Endothelial cell of umbilical vein (primary cell): ENCODE measurements at regions not wholly inside any gene's neighbourhood (a gene's known extent, or its start where the extent isn't known, plus 50 kb on each side); places are given as distances from the start of the nearest gene placed in this dataset.

Source experiments
- BruUV-seq: library from RNA; stranded (reverse); fragments of 400-500 nt; replicated peaks from 2 replicates; lab custom pipeline; 2021; lab: Mats Ljungman, UMichigan
- CTCF ChIA-PET: fragments of 300-600, 350-600 bp; sonication (Branson Sonifier 250); formaldehyde crosslinking; loops from one replicate; lab custom pipeline; 2021; ENCODE audit warnings: antibody characterized with exemption, inconsistent platforms; lab: Charles Lee
- POLR2A ChIA-PET: fragments of 300-600, 350-600 bp; sonication (Branson Sonifier 250); formaldehyde crosslinking; loops from one replicate; lab custom pipeline; 2021; ENCODE audit warnings: antibody characterized with exemption, inconsistent platforms; lab: Charles Lee
- DNase-seq: peaks from one replicate; pipeline ENCODE4 v3.0.0-alpha.2; 2011; ENCODE audit warnings: low read depth, low spot score
- FAIRE-seq: peaks from 2 replicates; lab custom pipeline; 2011; peaks lifted over from hg19 to GRCh38; lab: Jason Lieb, UNC
- H2AFZ ChIP-seq: 2 replicates; pipeline ENCODE4 v1.6.0; 2012; ENCODE audit warnings: low read depth, low read length, control low read depth, inconsistent platforms
- H3K27ac ChIP-seq: 2 replicates; pipeline ENCODE4 v1.5.1; 2011; ENCODE audit warnings: low read depth, mild to moderate bottlenecking, control low read depth, low read length, moderate library complexity; ENCODE audit not compliant: insufficient read depth
- H3K27me3 ChIP-seq, 2 experiments: 2 replicates each; pipeline versions ENCODE4 v1.6.0 to v1.6.1; 2011; ENCODE audit warnings: low read length in 2 of 2, mixed read lengths in 1 of 2; ENCODE audit not compliant: control insufficient read depth in 2 of 2, insufficient read depth in 2 of 2
- H3K36me3 ChIP-seq, 2 experiments: 2 replicates in 1 of 2; 3 replicates in 1 of 2; pipeline ENCODE4 v1.5.1; 2011; ENCODE audit warnings: low read length in 2 of 2, mild to moderate bottlenecking in 1 of 2, moderate library complexity in 1 of 2; ENCODE audit not compliant: control insufficient read depth in 2 of 2, insufficient read depth in 2 of 2; ENCODE audit errors: extremely low read depth in 1 of 2
- H3K4me1 ChIP-seq: 3 replicates; pipeline ENCODE4 v1.5.1; 2011; ENCODE audit warnings: mild to moderate bottlenecking, low read length; ENCODE audit not compliant: control insufficient read depth, insufficient read depth; ENCODE audit errors: extremely low read depth
- H3K4me2 ChIP-seq: 2 replicates; pipeline ENCODE4 v1.6.1; 2011; ENCODE audit warnings: low read length, control low read depth, mixed read lengths; ENCODE audit not compliant: insufficient read depth
- H3K4me3 ChIP-seq, 3 experiments: fragments of 200-600 bp in 1 of 3; sonication (generic), shearing (Covaris generic) in 1 of 3; replicated peaks in 1 of 3; 2 replicates each; pipeline ENCODE4 v1.5.1; 2011 to 2016; ENCODE audit warnings: control low read depth in 3 of 3, low read length in 3 of 3, mild to moderate bottlenecking in 2 of 3, inconsistent platforms in 1 of 3, low read depth in 1 of 3, moderate library complexity in 1 of 3; ENCODE audit not compliant: insufficient read depth in 1 of 3
- H3K79me2 ChIP-seq: 2 replicates; pipeline ENCODE4 v1.6.0; 2012; ENCODE audit warnings: low read length, inconsistent platforms; ENCODE audit not compliant: control insufficient read depth, insufficient read depth
- H3K9ac ChIP-seq: replicated peaks from 2 replicates; pipeline ENCODE3; 2011; ENCODE audit warnings: low read length, control low read depth; ENCODE audit not compliant: insufficient read depth; ENCODE audit errors: extremely low read depth
- H3K9me1 ChIP-seq: replicated peaks from 3 replicates; pipeline ENCODE4 v1.6.0; 2011; ENCODE audit warnings: mild to moderate bottlenecking, low read length; ENCODE audit not compliant: control insufficient read depth, insufficient read depth; ENCODE audit errors: extremely low read depth
- H3K9me3 ChIP-seq: replicated peaks from 2 replicates; pipeline ENCODE4 v1.5.1; 2012; ENCODE audit warnings: low read length, inconsistent platforms; ENCODE audit not compliant: control insufficient read depth, insufficient read depth
- H4K20me1 ChIP-seq: replicated peaks from 2 replicates; pipeline ENCODE3; 2011; ENCODE audit warnings: mild to moderate bottlenecking, low read length; ENCODE audit not compliant: control insufficient read depth, insufficient read depth; ENCODE audit errors: extremely low read depth
- EZH2 ChIP-seq: IDR thresholded peaks from 2 replicates; pipeline ENCODE4 v1.6.1; 2012; ENCODE audit warnings: borderline replicate concordance, low read depth, mild to moderate bottlenecking, moderate library complexity, low read length, inconsistent platforms; ENCODE audit not compliant: severe bottlenecking
- FOS ChIP-seq: IDR thresholded peaks from 2 replicates; pipeline ENCODE4 v1.6.1; 2011; ENCODE audit warnings: mild to moderate bottlenecking, low read length, moderate library complexity, borderline replicate concordance; ENCODE audit not compliant: insufficient read depth
- GATA2 ChIP-seq: IDR thresholded peaks from 2 replicates; pipeline ENCODE4 v1.7.0; 2011; ENCODE audit warnings: low read depth, mild to moderate bottlenecking, moderate library complexity, mixed read lengths, low read length; ENCODE audit not compliant: insufficient read length, insufficient read depth
- JUN ChIP-seq: IDR thresholded peaks from 2 replicates; pipeline ENCODE4 v1.6.1; 2011; ENCODE audit warnings: borderline replicate concordance, low read depth; ENCODE audit not compliant: insufficient read length, insufficient read depth
- MYC ChIP-seq: IDR thresholded peaks from one replicate; pipeline ENCODE4 v1.6.1; 2011; ENCODE audit warnings: mild to moderate bottlenecking, low read depth, low read length
- POLR2A ChIP-seq: IDR thresholded peaks from 2 replicates; pipeline ENCODE4 v1.6.1; 2012; ENCODE audit warnings: low read depth, mild to moderate bottlenecking, control low read depth, low read length
- POLR2AphosphoS5 ChIP-seq: IDR thresholded peaks from 2 replicates; pipeline ENCODE4 v1.6.1; 2012; ENCODE audit warnings: low read depth, mild to moderate bottlenecking, control low read depth, low read length, moderate library complexity; ENCODE audit not compliant: insufficient read depth
- dilution Hi-C: fragments of 300-500 bp; cut with MboI; formaldehyde crosslinking; loops from one replicate; pipeline ENCODE4 v1.15.0; 2019; ENCODE audit warnings: low sequenced_read_pairs; ENCODE audit not compliant: extremely low pct_ligation_motif_present
- intact Hi-C: fragments of 100-400 bp; cut with micrococcal nuclease; formaldehyde crosslinking; loops from one replicate; pipeline ENCODE4 v1.10.0; 2022
- TF ChIP-seq, protein P1 (sequence below): IDR thresholded peaks from 2 replicates; pipeline ENCODE4 v1.6.1; 2011; ENCODE audit not compliant: insufficient read depth, insufficient read length
- TF ChIP-seq, protein P2 (sequence below), 2 donors: IDR thresholded peaks; 1 replicate in 1 of 2; 2 replicates in 1 of 2; pipeline ENCODE4 v1.5.1; 2011; ENCODE audit warnings: low read length in 2 of 2, mild to moderate bottlenecking in 2 of 2, moderate library complexity in 2 of 2, control low read depth in 1 of 2, inconsistent platforms in 1 of 2, low read depth in 1 of 2; ENCODE audit not compliant: insufficient read depth in 1 of 2; ENCODE audit errors: extremely low read depth in 1 of 2

DNA sequence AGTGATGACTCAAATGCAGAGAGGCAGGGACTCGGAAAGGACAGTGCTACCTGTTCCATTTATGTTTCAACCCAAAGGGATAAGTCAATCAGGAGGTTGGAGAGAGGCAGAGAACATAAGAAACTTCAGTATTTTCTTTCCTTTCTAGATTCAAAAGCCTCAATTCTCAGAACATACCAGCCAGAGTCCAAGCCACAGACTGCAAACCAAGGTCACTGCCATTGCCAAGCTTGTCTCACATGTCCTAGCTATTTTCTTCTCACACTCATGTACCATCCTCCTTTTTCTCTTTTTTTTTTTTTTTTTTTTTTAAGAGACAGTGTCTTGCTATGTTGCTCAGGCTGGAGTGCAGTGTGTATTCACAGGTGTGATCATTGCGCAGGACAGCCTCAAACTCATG is 111.7 kb upstream of the AKIP1 start:
- BruUV-seq: no TSS peak
- DNase-seq: no peak

More for the DNA sequence above, 111.7 kb upstream of the AKIP1 start:
- Histone ChIP-seq H3K9ac (no peak overlapping the region), H3K4me3 (no peak overlapping the region), H3K9me3 (no peaks in the 10 kb centered on the region), H4K20me1 (no peaks in the 10 kb centered on the region), H3K4me1 (no peaks in the 10 kb centered on the region), H3K4me2 (no peak overlapping the region), H3K9me1 (no peaks in the 10 kb centered on the region), H3K36me3 (no peaks in the 10 kb centered on the region), H3K27ac (no peak overlapping the region), H2AFZ (no peak overlapping the region), H3K27me3 (no peaks in the 10 kb centered on the region), H3K79me2 (no peaks in the 10 kb centered on the region)
- intact Hi-C loops: no loop called here
- no peak for FAIRE-seq
- no peak for TF ChIP-seq FOS
- TF ChIP-seq EZH2: no peak
- TF ChIP-seq GATA2: no peak
- no peak for TF ChIP-seq MYC
- TF ChIP-seq, protein P1, sequence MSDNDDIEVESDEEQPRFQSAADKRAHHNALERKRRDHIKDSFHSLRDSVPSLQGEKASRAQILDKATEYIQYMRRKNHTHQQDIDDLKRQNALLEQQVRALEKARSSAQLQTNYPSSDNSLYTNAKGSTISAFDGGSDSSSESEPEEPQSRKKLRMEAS: no peak
- no peak for TF ChIP-seq JUN
- TF ChIP-seq POLR2A: no peak
- TF ChIP-seq, protein P2, sequence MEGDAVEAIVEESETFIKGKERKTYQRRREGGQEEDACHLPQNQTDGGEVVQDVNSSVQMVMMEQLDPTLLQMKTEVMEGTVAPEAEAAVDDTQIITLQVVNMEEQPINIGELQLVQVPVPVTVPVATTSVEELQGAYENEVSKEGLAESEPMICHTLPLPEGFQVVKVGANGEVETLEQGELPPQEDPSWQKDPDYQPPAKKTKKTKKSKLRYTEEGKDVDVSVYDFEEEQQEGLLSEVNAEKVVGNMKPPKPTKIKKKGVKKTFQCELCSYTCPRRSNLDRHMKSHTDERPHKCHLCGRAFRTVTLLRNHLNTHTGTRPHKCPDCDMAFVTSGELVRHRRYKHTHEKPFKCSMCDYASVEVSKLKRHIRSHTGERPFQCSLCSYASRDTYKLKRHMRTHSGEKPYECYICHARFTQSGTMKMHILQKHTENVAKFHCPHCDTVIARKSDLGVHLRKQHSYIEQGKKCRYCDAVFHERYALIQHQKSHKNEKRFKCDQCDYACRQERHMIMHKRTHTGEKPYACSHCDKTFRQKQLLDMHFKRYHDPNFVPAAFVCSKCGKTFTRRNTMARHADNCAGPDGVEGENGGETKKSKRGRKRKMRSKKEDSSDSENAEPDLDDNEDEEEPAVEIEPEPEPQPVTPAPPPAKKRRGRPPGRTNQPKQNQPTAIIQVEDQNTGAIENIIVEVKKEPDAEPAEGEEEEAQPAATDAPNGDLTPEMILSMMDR (IDR thresholded peaks at IDR 0.05; ENCODE audit: extremely low read depth in 1 of 2, insufficient read depth in 1 of 2, low read depth in 1 of 2, low read length in 2 of 2): no peak
- TF ChIP-seq POLR2AphosphoS5: no peak
- ChIA-PET CTCF (interaction anchor here (1.7 to 2.5 kb wide), 2 partner anchors 9 to 11 kb away, joined by 4 to 8 read pairs; a partner anchor contains a TSS), POLR2A (interaction anchor here (0.6 kb wide), 2 partner anchors 27 to 484 kb away, joined by 3 read pairs; no protein-coding TSS in a partner anchor)
- dilution Hi-C loops: no loop called here
